ENCODE measurements at regions not wholly inside any gene's neighbourhood (a gene's known extent, or its start where the extent isn't known, plus 50 kb on each side); places are given as distances from the start of the nearest gene placed in this dataset.
"Not testable (repeated sequence)": the region's sequence is repeated elsewhere in the genome, so short reads cannot be mapped to it uniquely, and the experiment has no call there.

- FAIRE-seq, result peak; percentile 97
Measured at GRCh38 chr1:46878173-46878782, 63.0 kb downstream of the CYP4A11 start.

GRCh38 chr1:46876093-46876492 lies 65.2 kb downstream of the CYP4A11 start:
- not testable (repeated sequence) for FAIRE-seq
